ENCODE measurements at regions not wholly inside any gene's neighbourhood (a gene's known extent, or its start where the extent isn't known, plus 50 kb on each side); places are given as distances from the start of the nearest gene placed in this dataset.
"Not testable (repeated sequence)": the region's sequence is repeated elsewhere in the genome, so short reads cannot be mapped to it uniquely, and the experiment has no call there.

DNA sequence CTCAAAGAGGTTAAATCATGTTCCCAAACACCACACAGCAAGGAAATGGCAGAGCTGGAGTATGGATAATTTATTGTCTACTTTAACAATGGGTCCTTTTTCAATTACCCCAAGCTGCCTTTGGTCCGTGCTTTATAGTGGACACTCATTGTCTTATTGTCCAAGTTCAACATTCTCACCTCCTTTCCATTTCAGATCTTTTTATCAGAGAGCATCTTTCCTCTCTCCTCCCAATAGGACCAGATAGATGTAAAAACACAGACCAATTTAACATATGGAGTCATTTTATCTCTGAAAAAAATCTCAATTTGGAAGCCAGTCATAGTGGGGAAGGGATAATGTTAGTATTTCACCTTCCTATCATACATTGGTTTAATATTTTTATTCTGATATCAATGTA, 83.5 kb upstream of the WAC start:
- no peak for DNase-seq

DNA sequence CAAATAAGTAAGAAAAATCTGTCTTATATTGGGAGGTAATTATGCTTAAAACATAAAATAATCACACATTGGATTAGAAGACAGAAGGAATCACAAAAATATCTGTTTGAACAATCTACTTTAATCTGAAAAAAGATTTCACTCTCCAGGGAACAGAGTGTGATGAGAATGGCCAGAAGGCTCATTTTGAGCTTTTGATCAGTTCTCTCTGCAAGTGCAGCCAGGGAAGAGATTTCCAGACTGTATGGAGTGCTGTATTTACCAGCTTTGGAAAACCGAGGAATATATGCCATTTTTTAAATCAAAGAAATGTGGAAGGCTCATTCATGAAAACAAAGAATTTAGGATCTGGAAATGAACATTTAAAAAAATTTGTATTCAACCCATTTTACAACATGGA, 83.0 kb upstream of the WAC start:
- DNase-seq = no peak

DNA sequence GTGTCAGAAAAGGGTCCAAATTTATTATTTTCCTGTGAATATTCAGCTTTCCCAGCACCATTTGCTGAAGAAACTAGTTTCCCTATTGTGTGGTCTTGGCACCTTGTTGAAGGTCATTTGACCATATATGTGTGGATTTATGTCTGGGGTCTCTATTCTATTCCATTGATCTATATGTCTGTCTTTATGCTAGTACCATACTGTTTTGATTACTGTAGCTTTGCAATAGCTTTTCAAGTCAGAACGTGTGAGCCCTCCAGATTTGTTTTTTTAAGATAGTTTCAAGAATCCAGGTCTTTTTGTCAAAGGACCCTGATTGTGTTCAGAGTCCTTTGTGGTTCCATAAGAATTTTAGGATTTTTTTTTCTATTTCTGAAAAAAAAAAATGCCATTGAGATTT, 79.0 kb upstream of the WAC start:
- no peak for DNase-seq

DNA sequence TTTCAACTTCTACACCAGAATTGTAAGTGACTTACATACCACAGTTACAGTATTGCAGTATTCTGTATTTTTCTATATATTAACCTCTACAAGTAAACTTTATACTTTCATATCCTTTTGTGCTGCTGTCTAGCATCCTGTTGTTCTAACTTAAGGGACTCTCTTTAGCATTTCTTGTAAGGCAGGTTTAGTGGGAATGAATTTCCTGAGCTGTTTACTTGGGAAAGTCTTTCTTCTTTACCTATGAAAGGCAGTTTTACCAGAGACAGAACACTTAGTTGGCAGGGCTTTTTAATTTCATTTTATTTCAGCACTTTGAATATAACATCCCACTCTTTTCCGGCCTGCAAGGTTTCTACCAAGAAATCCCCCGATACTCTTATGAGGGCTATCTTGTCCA, 75.8 kb upstream of the WAC start:
- no peak for DNase-seq

DNA sequence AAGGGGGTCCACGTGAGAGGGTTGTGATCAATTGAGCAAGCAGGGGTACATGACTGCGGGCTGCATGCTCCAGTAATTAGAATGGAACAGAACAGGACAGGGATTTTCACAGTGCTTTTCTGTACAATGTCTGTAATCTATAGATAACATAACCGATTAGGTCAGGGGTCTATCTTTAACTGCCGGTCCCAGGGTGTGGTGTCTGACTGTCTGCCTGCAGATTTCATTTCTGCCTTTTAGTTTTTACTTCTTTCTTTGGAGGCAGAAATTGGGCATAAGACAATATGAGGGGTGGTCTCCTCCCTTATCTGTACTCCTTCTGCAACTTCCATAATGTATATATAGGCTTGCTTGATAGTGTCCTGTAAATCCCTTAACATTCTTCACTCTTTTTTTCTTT, 75.0 kb upstream of the WAC start:
- DNase-seq = not testable (repeated sequence)

DNA sequence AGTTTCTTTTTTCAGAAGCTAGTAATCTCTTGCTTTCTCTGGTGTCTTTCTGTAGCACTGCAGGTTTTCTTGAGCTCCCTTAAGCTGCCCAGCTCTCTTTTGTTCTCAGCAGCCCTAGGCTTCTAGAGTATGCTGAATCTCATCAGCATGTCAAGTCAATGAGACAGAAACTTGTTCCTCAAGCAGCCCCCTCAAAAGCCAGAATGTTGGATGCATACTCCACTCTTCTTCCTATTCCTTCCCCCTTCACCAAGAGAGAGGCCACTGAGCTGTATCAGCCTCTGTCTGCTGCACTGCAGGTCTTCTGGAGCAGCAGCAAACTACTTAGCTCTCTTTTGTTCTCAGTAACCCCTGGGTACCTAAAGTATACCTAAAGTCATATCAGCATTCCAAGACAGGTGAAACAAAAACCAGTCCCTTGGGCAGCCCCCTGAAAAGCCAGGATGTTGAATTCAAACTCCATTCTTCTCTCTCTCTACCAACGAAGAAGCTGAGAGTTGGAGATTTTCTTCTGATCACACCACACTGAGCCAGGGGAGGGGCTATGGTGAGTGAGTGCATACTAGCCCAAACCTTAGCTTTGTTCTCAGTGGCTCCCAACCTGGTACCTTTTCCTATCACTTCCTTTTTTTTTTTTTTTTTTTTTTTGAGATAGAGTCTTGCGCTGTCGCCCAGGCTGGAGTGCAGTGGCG, 73.3 kb upstream of the WAC start:
- no peak for DNase-seq

DNA sequence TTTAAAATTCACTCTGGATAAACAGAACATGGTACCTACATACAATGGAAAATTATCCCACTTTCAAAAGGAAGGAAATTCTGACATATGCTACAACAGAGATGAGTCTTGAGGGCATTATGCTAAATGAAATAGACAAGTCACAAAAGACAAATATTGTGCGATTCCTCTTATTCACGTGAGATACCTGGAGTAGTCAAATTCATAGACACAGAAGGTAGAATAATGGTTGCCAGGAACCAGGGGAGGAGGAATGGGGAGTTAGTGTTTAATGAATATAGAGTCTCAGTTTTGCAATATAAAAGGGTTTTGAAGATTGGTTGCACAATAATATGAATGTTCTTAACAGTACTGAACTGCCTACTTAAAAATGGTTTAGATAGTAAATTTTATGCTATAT, 69.8 kb upstream of the WAC start:
- no peak for DNase-seq

DNA sequence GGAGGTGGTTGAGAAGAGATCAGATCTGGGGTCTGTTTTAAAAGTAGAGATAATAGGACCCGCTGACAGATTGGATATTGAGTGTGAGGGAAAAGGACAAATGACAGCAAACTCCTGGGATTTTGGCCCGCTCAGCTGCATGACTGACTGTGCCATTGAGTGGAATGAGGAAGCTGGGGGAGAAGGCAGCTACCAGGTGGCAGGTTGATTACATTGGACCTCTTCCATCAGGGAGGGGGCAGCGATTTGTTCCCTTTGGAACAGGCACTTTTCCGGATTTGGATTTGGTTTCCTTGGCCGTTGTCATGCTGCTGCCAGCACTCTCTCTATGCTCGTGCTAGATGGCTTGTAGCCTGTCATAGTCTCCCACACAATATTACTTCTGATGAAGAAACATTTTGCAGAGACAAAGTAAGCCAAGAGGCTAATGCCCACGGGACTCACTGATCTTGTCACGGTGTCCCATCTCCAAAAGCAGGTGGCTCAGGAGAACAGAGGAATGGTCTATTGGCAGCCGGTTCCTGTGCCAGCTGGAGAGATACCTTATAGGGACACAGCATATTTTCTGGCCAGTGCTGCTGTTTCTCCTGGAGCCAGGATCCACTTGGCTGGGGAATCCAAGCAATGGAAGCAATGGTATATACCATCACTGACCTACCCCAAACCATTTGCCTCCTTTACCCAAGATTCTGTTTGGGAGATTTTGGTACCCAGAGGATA, 69.1 kb upstream of the WAC start:
- no peak for DNase-seq

DNA sequence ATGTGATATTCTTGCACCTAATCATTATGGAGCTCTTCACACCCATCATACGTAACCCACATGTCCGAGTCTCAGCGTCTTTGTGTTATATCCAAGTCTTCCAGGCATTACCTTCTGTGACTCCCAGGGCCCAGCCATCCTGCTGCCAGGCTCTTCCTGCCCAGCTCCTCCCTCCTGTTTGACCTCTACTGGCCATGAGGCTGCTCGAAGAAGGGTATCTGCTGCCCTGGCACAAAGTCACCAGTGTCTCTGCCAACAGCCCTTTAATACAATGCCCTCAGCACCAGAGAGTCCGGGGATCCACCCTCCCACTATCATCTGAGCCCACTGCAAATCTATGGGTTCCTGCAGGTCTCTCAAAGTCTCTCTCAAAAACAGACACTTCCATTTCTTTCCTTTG, 65.3 kb upstream of the WAC start:
- no peak for DNase-seq

DNA sequence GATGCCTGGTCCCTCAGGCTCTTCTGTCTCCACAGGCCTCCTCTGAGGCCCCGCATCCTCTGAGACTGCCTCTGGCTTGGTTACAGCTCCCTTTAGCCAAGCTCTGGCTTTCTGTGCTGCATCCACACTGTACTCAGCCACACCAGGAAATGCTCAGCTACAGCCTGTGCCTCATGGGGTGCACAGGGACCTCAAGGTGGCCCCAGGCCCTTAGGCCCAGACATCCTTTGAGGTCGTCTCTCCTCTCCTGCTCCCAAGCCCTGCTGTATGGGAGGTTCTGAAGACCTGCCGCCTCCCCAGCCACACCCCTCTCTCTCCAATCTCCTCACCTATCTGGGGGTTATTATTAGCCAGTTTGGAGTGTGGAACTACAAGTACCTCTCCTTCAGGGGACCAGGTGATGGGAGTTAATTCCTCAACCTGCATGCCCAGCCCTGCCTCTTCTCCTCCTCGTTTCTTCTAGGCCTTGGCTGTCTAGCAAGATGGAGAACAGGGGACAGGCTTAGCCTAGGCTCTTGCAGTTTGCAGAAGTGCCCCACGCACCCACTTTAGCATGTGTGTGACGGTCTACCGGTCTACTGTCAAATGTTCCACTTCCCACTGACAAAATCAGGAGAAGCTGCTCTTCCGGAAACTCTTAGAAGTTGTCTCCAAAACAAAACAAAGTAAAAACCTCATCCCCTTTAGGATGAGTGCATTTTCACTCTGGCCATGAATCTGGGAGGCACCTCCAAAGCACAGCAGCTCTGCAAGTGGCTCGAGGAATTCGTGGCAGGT, 64.0 kb upstream of the WAC start:
- no peak for DNase-seq

DNA sequence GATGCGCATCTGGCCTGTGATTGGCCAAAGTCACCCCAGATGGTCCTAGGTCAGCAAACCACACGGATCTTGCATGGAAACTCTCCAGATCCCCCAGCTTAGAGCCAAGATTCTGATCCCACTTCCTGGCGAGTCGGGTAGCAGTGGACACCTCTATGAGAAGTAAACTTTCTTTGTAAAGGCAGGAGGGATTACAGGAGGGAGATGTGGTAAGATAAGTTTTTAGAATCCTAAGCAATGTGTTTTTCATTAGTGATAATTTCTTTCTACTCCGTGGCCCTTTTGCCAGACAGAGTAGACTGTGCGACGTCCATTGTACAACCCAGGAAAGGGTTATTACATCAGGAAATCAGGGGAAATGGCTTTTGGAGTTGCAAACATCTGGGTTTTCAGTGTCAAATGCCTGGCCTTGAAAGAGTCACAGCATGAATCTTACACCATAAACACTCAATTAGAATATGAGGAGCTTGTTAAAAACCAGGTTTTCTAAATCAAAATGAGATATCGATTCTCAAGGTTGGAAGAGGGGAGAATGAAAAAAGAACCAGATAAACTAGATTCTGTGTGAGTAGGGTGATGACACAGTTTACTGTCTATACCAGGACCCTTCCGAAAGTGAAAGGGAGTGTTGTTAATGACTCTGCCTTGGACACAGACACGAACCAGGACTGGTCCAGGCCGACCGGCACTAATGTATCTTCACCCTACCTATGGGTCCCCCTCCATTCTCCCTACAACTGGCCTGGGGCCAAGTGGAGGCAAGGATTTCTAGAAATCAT, 61.9 kb upstream of the WAC start:
- no peak for DNase-seq

DNA sequence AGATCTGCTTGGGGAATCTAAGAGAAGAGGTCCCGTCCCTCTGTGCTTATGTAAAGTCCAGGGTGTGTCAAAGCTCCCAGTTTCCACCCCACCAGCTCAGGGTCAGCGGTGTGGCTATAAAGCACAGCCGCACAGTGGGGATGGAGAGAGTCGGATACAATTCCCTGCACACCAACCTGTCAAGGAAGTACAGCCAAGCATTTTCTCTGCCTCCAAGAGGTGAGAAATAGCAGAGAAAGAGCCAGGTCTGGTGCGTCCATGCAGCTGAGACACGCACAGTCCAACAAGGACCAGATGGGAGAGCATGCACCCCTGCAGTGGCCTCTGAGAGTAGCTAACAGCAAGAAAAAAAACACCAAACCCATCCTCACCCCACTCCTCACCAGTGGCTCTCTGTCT, 61.3 kb upstream of the WAC start:
- no peak for DNase-seq

DNA sequence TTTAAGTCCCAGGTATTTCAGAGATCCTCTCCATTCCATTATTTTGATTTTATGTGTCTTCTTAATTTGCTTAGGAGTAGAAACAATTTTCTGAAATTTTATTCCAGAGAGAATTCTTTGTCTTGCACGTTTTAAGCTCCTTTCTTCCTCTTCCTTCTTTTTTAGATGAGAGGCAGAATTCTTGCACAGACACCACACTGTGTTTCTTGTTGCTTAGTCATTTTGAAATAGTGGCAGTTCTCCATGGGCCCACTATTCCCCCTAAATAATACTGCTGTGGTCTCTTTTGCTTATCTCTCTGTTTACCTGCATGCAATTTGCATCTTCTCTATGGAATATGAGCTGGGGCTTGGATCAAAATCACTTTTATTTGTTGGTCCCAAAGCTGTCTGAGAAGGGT, 54.3 kb upstream of the WAC start:
- no peak for DNase-seq

DNA sequence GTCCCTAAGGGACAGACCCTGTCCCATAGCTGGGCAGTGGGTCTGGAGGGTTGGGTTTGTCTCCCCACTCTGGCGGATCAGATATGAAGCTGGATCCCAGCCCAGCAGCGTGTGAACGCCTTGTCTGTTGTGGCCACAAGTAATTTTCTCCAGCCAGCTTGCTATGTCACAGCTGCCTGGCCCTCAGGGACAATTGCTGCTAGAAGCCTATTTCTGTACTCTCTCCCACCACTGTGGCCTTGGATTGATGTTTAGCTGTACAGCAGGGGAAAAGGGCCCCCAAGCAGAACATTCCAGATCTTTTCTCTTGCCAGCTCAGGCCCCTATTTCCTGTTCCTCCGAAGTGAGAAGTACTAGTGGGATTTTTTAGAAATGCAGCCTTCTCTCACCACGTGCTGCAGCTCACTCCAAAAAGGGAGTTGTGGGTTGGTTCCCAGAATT, 53.5 kb upstream of the WAC start:
- DNase-seq = no peak

DNA sequence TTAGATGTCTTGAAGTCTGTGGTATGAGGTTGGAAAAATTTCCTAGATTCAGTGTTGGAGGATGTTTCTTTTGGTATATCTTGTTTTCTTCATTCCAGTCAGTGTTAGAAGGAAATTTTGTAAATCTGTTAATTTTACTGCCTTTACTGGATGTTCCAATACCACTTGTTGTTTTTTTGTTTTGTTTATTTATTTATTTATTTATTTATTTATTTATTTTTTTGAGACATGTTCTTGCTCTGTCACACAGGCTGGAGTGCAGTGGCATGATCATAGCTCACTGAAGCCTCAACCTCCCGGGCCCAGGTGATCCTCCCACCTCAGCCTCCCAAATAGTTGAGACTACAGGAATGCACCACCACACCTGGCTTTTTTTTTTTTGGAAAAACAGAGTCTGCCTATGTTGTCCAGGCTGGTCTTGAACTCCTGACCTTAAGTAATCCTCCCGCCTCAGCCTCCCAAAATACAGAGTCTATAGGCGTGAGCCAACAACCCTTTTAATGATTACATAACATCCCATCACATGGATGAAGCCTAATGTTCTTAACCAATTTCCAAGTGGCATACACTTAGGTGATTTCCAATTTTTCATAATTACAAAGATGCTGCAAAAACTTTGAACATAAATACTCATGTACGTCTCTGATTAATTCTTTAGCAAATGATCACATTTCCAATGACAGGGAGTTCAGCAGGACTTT, 52.8 kb upstream of the WAC start:
- no peak for DNase-seq

DNA sequence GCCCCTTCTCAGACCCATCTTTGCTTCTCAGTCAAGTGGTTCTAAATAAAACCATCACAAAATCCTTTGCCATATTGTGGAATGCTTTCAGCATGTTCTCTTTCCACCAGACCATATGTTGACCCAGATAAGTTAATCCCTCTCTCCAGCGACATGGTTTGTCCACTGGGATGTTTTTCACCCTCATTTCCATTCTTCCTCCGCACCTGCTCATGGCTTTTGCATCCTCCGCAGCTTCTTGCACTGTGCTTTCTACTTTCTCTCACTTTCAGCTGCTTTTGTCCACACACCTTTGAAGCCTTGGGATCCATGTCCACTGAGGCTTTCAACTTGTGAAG, 52.3 kb upstream of the WAC start:
- DNase-seq = no peak

DNA sequence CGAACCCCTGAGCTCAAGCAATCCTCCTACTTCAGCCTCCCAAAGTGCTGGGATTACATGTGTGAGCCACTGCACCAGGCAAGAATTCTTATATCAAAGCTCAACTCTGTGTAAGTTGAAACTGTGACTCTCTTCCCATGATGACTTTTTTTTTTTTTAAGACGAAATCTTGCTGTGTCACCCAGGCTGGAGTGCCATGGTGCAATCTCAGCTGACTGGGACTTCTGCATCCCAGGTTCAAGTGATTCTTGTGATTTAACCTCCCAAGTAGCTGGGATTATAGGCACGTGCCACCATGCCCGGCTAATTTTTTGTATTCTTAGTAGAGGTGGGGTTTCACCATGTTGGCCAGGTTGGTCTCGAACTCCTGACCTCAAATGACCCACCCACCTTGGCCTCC, 51.6 kb upstream of the WAC start:
- DNase-seq = not testable (repeated sequence)

DNA sequence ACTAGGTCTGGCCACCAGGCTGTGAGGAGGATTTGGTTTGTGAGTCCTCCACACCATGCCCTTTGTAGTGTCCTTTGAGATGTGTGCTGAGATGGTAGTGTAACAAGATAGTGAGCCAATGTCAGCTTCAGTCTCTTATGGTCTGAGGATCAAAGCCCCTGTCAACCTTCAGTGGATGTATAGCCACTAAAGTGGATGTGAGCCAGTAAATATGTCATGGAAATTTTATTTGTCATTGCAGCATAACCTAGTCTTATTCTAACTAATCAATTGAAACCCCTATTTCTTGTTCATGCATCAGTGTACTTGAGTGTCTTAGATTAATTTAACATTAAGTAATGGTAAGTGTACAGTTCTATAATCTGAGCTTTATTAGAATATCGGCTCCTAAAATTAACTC, 51.0 kb upstream of the WAC start:
- DNase-seq = no peak

Data from CD4-positive, alpha-beta T cell treated with Interleukin-12 subunit alpha and Interleukin-12 subunit beta, for 1 hour (primary cell).